ENCODE measurements at regions not wholly inside any gene's neighbourhood (a gene's known extent, or its start where the extent isn't known, plus 50 kb on each side); places are given as distances from the start of the nearest gene placed in this dataset.

GRCh38 chr1:208509072-208509471 lies 264.9 kb upstream of the PLXNA2 start:
- TF ChIP-seq TAF1 (IDR thresholded peaks at IDR 0.05; ENCODE audit: borderline replicate concordance, low read depth, low read length): no peak
- no peak for TF ChIP-seq POLR2A (IDR thresholded peaks at IDR 0.05; ENCODE audit: low read depth, low read length)
- no peak for TF ChIP-seq POLR2AphosphoS5 (IDR thresholded peaks at IDR 0.05; ENCODE audit: low read depth, low read length)

Data from GM12892 (cell line).